GM19463 (cell line): ENCODE measurements at regions not wholly inside any gene's neighbourhood (a gene's known extent, or its start where the extent isn't known, plus 50 kb on each side); places are given as distances from the start of the nearest gene placed in this dataset.

ENCODE experiments used
- ATAC-seq: cut with Tn5 transposase; IDR thresholded peaks from one replicate; pipeline ENCODE4 v1.9.1; 2021; ENCODE audit warnings: mild to moderate bottlenecking, moderate library complexity; ENCODE audit not compliant: unreplicated experiment

GRCh38 chr9:86765746-86766430 lies 181.4 kb downstream of the GAS1 start:
- ATAC-seq = no peak

DNA sequence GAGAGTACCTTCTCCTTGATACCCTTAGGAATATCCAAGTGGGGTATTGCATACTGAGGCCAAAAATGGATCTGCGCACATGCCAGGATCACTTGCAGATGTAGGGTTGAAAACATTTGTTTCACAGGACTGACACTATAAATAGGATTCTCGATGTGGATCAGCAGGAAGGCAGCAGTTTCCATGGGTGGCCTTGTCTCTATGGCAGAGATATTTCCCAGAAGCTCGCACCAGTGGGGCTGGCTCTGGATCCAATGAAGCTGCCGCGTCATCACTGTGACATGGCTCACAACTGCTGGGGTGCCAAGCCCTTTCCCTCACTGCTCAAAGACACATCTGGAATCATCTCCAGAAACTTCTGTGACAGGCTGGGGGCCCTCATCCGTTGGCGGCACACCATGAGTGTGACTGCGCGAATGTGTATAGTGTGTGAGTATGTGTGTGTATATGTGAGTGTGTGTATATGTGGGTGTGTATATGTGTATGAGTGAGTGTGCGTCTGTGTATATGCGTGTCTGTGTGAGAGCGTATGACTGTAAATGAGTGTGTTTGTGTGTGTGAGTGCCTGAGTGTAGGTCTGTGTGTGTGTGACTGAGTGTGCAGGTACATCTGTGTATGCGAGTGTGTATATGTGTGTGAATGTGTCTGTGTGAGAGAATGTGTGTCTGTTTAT lies 182.5 kb downstream of the GAS1 start:
- ATAC-seq = no peak

GRCh38 chr9:86764221-86764624 lies 183.1 kb downstream of the GAS1 start:
- ATAC-seq = no peak

- ATAC-seq = no peak
Measured at GRCh38 chr9:86763791-86764190, 183.5 kb downstream of the GAS1 start.

DNA sequence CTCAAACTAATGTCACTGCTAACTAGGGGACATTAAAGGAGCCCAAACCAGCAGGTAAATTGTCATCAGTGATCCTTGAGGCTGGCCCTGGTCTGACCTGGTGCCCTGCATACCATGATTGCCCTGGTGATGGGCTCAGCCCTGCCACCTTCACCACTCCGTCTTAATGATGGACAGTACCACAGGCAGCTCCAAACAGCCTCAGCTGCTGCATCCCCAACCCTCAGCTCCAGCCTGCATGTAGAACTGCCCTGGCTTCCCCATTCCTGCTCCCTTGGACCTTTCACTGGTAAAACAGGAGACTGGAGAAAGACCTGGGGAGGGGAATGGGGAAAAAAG lies 190.0 kb downstream of the GAS1 start:
- no peak for ATAC-seq

DNA sequence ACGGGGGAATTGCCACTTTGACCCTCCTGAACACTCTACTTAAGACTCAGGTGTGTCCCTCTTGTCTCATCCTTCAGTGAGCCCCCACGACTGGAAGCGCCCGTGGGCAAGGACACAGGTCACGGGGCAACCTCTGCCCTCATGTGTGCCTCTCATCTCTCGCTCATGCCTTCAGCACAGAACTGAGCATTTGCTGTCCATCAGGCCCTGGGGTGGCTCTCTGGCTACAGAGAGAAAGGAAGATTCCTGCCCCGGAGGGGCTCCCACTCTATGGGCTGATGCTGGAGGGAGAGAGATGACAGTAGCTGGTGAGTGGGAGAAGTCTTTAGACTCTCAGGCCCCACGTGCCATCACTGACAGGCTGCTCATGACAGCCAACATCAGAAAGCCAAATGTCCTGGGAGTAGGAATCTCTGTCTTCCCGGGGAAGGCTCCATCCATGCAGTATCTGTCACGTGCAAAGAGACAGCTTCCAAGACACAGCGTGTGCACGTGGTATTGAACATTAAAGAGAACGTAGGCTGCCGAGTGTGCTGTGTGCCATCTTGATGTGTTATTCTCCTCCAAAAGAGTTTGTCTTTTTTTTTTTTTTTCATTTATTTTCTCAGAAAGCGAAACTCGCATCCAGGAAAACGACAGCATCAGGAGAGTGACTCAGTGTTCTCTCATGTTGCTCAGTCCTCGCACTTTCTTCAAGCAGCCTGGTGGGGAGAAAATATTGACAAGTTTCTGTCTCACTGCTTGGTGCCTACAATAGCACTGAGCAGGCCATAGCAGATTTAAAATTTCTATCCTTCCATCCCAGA lies 190.5 kb downstream of the GAS1 start:
- ATAC-seq = no peak

DNA sequence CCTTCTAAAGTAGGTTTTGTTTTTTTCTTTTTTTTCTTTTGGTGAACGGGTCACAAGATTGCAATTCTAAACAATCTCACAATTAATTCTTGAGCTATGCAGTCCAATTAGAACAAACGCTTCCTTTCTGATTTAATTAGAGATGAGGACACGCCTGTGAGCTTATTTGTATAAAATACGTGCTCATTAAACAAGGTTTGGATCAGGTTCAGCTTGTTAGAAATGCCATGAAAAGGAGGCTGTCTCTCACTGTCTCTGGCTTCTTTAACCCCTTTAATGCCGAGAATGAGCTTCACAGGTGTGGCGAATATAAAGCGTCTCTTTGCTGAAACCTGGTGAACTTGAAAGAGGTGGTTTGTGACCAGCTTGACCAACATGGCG lies 191.8 kb downstream of the GAS1 start:
- ATAC-seq = no peak

DNA sequence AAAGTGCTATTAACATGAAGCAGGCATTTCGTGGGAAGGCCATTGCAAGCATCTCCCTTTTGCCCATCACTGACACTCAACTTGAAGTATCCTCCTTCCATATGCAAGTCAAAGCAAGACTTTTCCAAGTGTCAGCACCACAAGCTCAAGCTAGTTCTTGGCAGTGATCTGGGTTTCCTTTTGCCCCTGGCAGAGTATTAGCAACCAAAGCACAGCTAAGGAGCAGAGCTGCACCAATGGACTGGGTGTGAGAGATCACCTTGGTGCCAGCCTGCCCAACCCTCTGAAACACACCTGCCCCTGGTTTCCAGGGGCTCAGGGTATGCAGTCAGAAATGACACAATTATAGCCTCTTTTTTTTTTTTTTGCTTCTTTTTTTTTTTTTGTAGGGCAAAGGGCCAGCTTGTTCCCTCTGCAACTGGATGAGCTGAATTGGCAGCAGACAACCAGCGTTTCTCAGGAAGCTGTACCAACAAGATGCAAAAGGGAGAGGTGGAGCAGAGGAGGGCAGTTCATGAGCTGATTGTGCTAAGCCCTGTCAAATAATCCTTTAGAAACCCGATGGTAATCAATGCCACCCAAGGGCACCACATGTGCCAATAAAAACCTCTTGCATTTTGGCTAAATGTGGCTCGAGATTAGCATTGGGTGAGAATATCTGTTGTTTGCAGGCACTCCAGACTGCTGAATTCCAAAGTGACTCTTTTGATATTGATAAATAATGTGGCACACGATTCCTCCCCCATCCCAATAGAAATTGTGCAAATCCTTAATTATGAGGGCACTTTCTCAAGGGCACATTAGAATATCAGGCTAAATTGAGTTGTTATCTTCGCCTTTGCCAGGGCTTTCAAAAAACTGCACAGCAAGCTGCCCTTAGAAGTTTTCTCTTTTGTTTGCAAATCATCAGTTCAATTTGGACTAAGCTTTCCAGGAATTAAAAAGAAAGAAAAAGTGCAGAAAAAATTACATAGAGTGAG lies 192.4 kb downstream of the GAS1 start:
- ATAC-seq = no peak

GRCh38 chr9:86753836-86754235 lies 193.5 kb downstream of the GAS1 start:
- ATAC-seq = no peak

DNA sequence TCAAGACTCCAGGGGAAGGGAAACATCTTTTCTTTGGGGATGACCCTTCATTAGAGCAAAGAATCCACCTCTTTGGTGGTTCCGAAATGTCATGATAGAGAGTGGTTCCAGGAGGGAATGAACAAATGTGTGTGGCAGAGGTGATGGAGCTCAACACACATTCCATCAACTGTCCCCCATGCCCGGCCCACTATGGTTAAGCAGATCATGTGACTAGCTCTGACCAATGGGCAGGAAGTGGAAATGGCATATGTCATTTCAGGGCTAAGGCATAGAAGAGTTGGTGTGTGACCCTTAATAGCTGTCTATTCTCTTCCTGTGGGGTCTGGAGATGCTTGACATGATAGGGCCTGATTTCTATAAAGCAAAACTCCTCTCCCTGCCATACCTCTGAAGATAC lies 194.6 kb downstream of the GAS1 start:
- ATAC-seq = no peak

GRCh38 chr9:86751956-86752355 lies 195.3 kb downstream of the GAS1 start:
- no peak for ATAC-seq

GRCh38 chr9:86751207-86751606 lies 196.1 kb downstream of the GAS1 start:
- ATAC-seq = no peak

GRCh38 chr9:86749894-86750255 lies 197.4 kb downstream of the GAS1 start:
- ATAC-seq = no peak

DNA sequence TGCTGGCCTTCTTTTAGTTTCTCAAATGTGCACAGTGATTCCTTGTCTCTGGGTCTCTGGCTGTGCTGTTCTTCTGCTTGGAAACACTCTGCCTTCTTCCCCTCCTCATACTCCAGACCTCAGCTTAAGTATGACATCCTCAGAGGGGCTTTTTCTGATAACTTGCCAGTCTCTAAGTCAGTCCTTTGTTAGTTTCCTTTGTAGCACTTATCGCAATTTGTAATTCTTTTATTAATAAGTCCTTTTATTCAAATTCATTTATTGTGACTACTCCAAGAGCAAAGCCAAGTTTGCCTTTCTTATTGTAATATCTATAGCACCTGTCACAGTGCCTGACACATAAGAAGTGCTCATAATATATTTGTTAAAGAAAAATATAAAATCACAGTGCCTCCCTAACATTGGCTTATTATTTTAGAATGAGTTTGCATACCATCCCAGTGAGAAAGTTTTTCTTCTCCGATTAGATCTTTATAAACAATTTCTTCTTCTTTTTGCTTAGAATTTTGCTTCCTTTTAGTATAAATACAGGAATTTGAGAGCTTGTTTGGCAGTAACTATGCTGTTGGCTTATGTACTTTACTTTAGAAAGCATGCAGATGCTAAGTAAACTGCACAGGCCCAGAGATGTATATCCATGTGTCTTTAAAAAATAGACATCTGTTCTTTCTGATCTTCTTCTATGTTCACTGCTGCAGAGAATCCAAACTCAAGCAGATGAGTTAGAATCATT lies 198.0 kb downstream of the GAS1 start:
- no peak for ATAC-seq

- ATAC-seq = no peak
Measured at GRCh38 chr9:86747711-86748110, 199.6 kb downstream of the GAS1 start.

- no peak for ATAC-seq
Measured at GRCh38 chr9:86741311-86742208, 205.7 kb downstream of the GAS1 start.

GRCh38 chr9:86735772-86736458 lies 211.4 kb downstream of the GAS1 start:
- ATAC-seq = no peak

GRCh38 chr9:86734771-86735170 lies 212.5 kb downstream of the GAS1 start:
- no peak for ATAC-seq

GRCh38 chr9:86733929-86734328 lies 213.4 kb downstream of the GAS1 start:
- no peak for ATAC-seq
